Kidney (tissue), 13 donors: ENCODE measurements at regions not wholly inside any gene's neighbourhood (a gene's known extent, or its start where the extent isn't known, plus 50 kb on each side); places are given as distances from the start of the nearest gene placed in this dataset.

Experiments
- DNase-seq, 5 donors: peaks; one replicate each; pipeline ENCODE4 v3.0.0-alpha.2; 2013 to 2020
- FAIRE-seq: peaks from 2 replicates; lab custom pipeline; 2012; peaks lifted over from hg19 to GRCh38; lab: Jason Lieb, UNC
- H3K27ac ChIP-seq, 2 donors: one replicate each; pipeline ENCODE4 v1.7.0; 2013; ENCODE audit warnings: low read depth in 2 of 2, low read length in 2 of 2, inconsistent platforms in 1 of 2
- H3K27me3 ChIP-seq: one replicate; pipeline ENCODE4 v1.7.1; 2013; ENCODE audit warnings: low read length, inconsistent platforms; ENCODE audit not compliant: control insufficient read depth, insufficient read depth
- H3K36me3 ChIP-seq, 3 donors: one replicate each; pipeline versions ENCODE4 v1.7.0 to v1.7.1; 2013; ENCODE audit warnings: low read length in 3 of 3, control low read depth in 1 of 3, inconsistent platforms in 1 of 3; ENCODE audit not compliant: insufficient read depth in 3 of 3, control insufficient read depth in 2 of 3
- H3K4me1 ChIP-seq, 3 donors: one replicate each; pipeline versions ENCODE4 v1.7.0 to v1.7.1; 2013; ENCODE audit warnings: low read length in 3 of 3, inconsistent platforms in 1 of 3, low read depth in 1 of 3; ENCODE audit not compliant: control insufficient read depth in 2 of 3, insufficient read depth in 2 of 3
- H3K4me3 ChIP-seq, 3 donors: one replicate each; pipeline versions ENCODE4 v1.7.0 to v1.8.1; 2013; ENCODE audit warnings: low read length in 3 of 3, control low read depth in 1 of 3, inconsistent platforms in 1 of 3
- H3K9ac ChIP-seq, 3 donors: one replicate each; pipeline versions ENCODE4 v1.7.0 to v1.7.1; 2013; ENCODE audit warnings: low read length in 3 of 3, control low read depth in 1 of 3, inconsistent platforms in 1 of 3
- H3K9me3 ChIP-seq, 3 donors: one replicate each; pipeline versions ENCODE4 v1.7.0 to v1.7.1; 2013; ENCODE audit warnings: low read length in 3 of 3, control low read depth in 1 of 3, inconsistent platforms in 1 of 3; ENCODE audit not compliant: control insufficient read depth in 2 of 3, insufficient read depth in 1 of 3
- CTCF ChIP-seq: IDR thresholded peaks from 3 replicates; pipeline ENCODE4 v1.5.1; 2012; ENCODE audit warnings: mild to moderate bottlenecking, moderate library complexity, borderline replicate concordance; ENCODE audit not compliant: insufficient read depth; ENCODE audit errors: extremely low read depth
- intact Hi-C: fragments of 100-400 bp; cut with DNase I; formaldehyde crosslinking; loops from one replicate; pipeline ENCODE4 v1.11.1; 2022
- donor health status: control.
- donor health status: control.
- donor health status: control.
- donor health status: control.
- donor health status: control.
- donor health status: DM: yes; HTN: yes; CAD: no.
- donor health status: Normal renal cell carcinoma (clear cell type).

DNA sequence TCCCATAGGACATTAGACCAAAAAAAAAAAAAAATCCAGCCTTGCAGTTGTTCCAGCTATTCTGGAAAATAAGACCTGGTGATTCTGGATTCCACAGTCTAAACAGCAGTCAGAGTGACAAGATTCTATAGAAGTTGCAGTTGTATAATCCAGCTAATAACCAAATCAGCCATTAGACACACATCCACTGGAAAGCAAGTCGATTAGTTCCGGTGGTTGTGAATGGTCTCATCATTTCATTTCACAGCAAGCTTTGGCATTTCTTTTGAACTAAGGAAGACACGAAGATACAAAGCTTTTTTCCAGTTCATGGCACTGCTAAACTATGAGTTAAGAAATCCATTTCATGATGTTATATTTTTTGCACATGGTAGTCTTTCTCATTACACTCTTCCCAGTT is 54.4 kb upstream of the FAM89A start:
- Histone ChIP-seq H3K27ac (no peak overlapping the region), H3K4me3 (no peak overlapping the region), H3K4me1 (peaks cover 0 to 4% (median 0%) of the 10 kb centered on the region in 3 donors), H3K9ac (no peak overlapping the region), H3K36me3 (no peaks in the 10 kb centered on the region), H3K27me3 (no peaks in the 10 kb centered on the region), H3K9me3 (no peaks in the 10 kb centered on the region)
- intact Hi-C loops = no loop called here
- TF ChIP-seq CTCF = no peak
- FAIRE-seq (no peak), DNase-seq (no peak)

- H3K27ac ChIP-seq = no peak overlapping the region
- TF ChIP-seq CTCF = no peak
- H3K9ac ChIP-seq = no peak overlapping the region
- peak in 4 of 5 donors; percentile 44 to 79 (median 50) for DNase-seq
- intact Hi-C loops = no loop called here
- no peak for FAIRE-seq
- H3K27me3 ChIP-seq = no peaks in the 10 kb centered on the region
- H3K9me3 ChIP-seq = no peaks in the 10 kb centered on the region
- H3K36me3 ChIP-seq = no peaks in the 10 kb centered on the region
- peaks cover 0 to 4% (median 0%) of the 10 kb centered on the region in 3 donors for H3K4me1 ChIP-seq
- no peak overlapping the region for H3K4me3 ChIP-seq
These were observed 53.3 kb upstream of the FAM89A start for GRCh38 chr1:231093156-231093922.

DNA sequence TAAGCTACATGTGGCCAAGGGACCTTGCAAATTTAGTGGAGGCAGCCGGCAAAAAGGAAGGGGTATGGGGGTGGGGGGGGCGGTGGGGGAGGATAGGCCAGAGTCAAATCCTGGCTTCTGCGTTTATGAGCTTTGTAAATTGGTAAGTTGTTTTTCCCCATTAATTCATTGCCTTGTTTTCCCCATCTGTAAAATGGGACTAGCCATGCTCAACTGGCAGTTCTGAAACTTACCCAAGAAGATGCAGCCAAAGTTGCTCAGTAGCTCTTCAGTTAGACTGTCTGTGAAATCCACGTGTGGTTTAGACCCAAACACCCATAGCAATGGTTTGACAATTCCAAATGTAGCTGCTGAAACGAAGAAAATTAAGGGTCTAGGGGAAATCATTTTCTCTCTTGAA is 52.3 kb upstream of the FAM89A start:
- no peaks in the 10 kb centered on the region for H3K9me3 ChIP-seq
- no peak overlapping the region for H3K4me3 ChIP-seq
- no peaks in the 10 kb centered on the region for H3K36me3 ChIP-seq
- no peak for TF ChIP-seq CTCF
- no peak overlapping the region for H3K9ac ChIP-seq
- H3K4me1 ChIP-seq = peaks cover 0 to 4% (median 0%) of the 10 kb centered on the region in 3 donors
- FAIRE-seq (no peak), DNase-seq (no peak)
- no peaks in the 10 kb centered on the region for H3K27me3 ChIP-seq
- H3K27ac ChIP-seq = no peak overlapping the region
- intact Hi-C loops = no loop called here
